MM.1S (cell line): ENCODE measurements at regions not wholly inside any gene's neighbourhood (a gene's known extent, or its start where the extent isn't known, plus 50 kb on each side); places are given as distances from the start of the nearest gene placed in this dataset.

ENCODE experiments used
- DNase-seq: peaks from one replicate; pipeline ENCODE4 v3.0.0-alpha.2; 2015
- H2AFZ ChIP-seq: fragments of 300-600 bp; sonication (generic); 2 replicates; pipeline ENCODE4 v1.6.0; 2016; ENCODE audit warnings: antibody characterized with exemption, low read length
- H3F3A ChIP-seq: fragments of 300-600 bp; sonication (generic); 2 replicates; pipeline ENCODE4 v1.6.1; 2016; ENCODE audit warnings: mild to moderate bottlenecking, antibody characterized with exemption, low read length, moderate library complexity, mixed read lengths; ENCODE audit not compliant: insufficient read depth
- H3K27ac ChIP-seq: fragments of 300-600 bp; sonication (generic); 2 replicates; pipeline ENCODE4 v1.5.1; 2016; ENCODE audit warnings: mild to moderate bottlenecking, low read length
- H3K27me3 ChIP-seq: fragments of 300-600 bp; sonication (generic); replicated peaks from 2 replicates; pipeline ENCODE4 v1.6.0; 2016; ENCODE audit warnings: low read length; ENCODE audit not compliant: insufficient read depth
- H3K36me3 ChIP-seq: fragments of 300-600 bp; sonication (generic); replicated peaks from 2 replicates; pipeline ENCODE4 v1.6.1; 2016; ENCODE audit warnings: mild to moderate bottlenecking, low read length, mixed read lengths; ENCODE audit not compliant: insufficient read depth
- H3K4me1 ChIP-seq: fragments of 300-600 bp; sonication (generic); 2 replicates; pipeline ENCODE4 v1.6.1; 2016; ENCODE audit warnings: low read length, mixed read lengths
- H3K4me2 ChIP-seq: fragments of 300-600 bp; sonication (generic); 2 replicates; pipeline ENCODE4 v1.6.0; 2016; ENCODE audit warnings: low read depth, low read length
- H3K4me3 ChIP-seq: fragments of 300-600 bp; sonication (generic); 2 replicates; pipeline ENCODE4 v1.5.1; 2016; ENCODE audit warnings: low read length, mixed read lengths
- H3K79me2 ChIP-seq: fragments of 300-600 bp; sonication (generic); 2 replicates; pipeline ENCODE4 v1.6.1; 2016; ENCODE audit warnings: mixed run types, low read length, mixed read lengths
- H3K9ac ChIP-seq: fragments of 300-600 bp; sonication (generic); 2 replicates; pipeline ENCODE4 v1.6.1; 2016; ENCODE audit warnings: low read length, mixed read lengths
- H3K9me2 ChIP-seq: fragments of 300-600 bp; sonication (generic); replicated peaks from 2 replicates; pipeline ENCODE4 v1.6.1; 2016; ENCODE audit warnings: mild to moderate bottlenecking, low read length, mixed read lengths; ENCODE audit not compliant: insufficient read depth
- H3K9me3 ChIP-seq: fragments of 300-600 bp; sonication (generic); replicated peaks from 2 replicates; pipeline ENCODE4 v1.6.1; 2016; ENCODE audit warnings: mild to moderate bottlenecking, low read length, mixed read lengths; ENCODE audit not compliant: insufficient read depth
- H4K20me1 ChIP-seq: fragments of 300-600 bp; sonication (generic); 2 replicates; pipeline ENCODE4 v1.6.1; 2016; ENCODE audit warnings: mild to moderate bottlenecking, low read length, moderate library complexity, mixed read lengths; ENCODE audit not compliant: insufficient read depth
- EZH2 ChIP-seq: fragments of 300-600 bp; sonication (generic); optimal IDR thresholded peaks from 2 replicates; pipeline ENCODE3; 2017; ENCODE audit warnings: low read depth, mild to moderate bottlenecking, antibody characterized with exemption, low read length, mixed read lengths
- EZH2phosphoT487 ChIP-seq: fragments of 300-600 bp; sonication (generic); IDR thresholded peaks from 2 replicates; pipeline ENCODE4 v1.6.1; 2018; ENCODE audit warnings: antibody characterized with exemption, low read length
- TF ChIP-seq, protein P1 (sequence below): fragments of 300-600 bp; sonication (generic); IDR thresholded peaks from 2 replicates; pipeline ENCODE4 v1.5.1; 2016; ENCODE audit warnings: antibody characterized with exemption, low read length, mixed read lengths

DNA sequence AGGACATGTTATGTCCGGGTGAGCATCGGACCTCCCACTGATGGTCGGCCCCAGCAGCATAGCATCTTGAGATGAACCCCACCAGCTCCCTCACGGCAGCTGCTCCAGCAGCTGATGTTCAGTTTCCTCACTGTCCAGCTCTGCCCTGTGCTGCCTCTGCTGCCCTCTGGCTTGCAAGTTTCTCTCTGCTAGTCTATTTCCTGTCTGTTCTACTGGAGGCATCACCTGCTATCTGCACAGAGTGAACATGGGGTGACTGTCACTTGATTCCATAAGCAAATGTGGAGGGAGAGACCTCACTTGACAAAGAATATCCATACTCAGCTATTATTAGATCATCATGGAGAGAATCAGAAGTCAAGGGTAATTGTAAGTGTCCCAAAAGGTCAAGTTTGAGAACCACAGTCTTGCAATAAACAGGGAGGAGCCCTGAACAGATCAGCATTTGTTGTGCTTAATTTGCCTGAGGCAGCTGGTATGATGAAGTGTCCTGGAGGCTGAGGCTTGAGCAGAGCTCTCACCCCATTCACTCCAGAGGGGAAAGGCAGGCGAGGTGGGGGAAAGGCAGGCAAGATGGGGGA is 702.8 kb downstream of the SEMA5A start:
- no peaks in the 10 kb centered on the region for H3K27me3 ChIP-seq
- H3K4me1 ChIP-seq = no peaks in the 10 kb centered on the region
- no peaks in the 10 kb centered on the region for H4K20me1 ChIP-seq
- H3K4me3 ChIP-seq = no peak overlapping the region
- no peak overlapping the region for H2AFZ ChIP-seq
- DNase-seq = no peak
- H3K36me3 ChIP-seq = no peaks in the 10 kb centered on the region
- H3K9me3 ChIP-seq = no peaks in the 10 kb centered on the region
- H3F3A ChIP-seq = no peaks in the 10 kb centered on the region
- H3K9ac ChIP-seq = no peak overlapping the region
- no peak overlapping the region for H3K27ac ChIP-seq
- TF ChIP-seq EZH2phosphoT487 (no peak), EZH2 (no peak)
- TF ChIP-seq, protein P1, sequence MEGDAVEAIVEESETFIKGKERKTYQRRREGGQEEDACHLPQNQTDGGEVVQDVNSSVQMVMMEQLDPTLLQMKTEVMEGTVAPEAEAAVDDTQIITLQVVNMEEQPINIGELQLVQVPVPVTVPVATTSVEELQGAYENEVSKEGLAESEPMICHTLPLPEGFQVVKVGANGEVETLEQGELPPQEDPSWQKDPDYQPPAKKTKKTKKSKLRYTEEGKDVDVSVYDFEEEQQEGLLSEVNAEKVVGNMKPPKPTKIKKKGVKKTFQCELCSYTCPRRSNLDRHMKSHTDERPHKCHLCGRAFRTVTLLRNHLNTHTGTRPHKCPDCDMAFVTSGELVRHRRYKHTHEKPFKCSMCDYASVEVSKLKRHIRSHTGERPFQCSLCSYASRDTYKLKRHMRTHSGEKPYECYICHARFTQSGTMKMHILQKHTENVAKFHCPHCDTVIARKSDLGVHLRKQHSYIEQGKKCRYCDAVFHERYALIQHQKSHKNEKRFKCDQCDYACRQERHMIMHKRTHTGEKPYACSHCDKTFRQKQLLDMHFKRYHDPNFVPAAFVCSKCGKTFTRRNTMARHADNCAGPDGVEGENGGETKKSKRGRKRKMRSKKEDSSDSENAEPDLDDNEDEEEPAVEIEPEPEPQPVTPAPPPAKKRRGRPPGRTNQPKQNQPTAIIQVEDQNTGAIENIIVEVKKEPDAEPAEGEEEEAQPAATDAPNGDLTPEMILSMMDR = no peak
- H3K79me2 ChIP-seq = no peaks in the 10 kb centered on the region
- no peak overlapping the region for H3K4me2 ChIP-seq
- no peaks in the 10 kb centered on the region for H3K9me2 ChIP-seq

DNA sequence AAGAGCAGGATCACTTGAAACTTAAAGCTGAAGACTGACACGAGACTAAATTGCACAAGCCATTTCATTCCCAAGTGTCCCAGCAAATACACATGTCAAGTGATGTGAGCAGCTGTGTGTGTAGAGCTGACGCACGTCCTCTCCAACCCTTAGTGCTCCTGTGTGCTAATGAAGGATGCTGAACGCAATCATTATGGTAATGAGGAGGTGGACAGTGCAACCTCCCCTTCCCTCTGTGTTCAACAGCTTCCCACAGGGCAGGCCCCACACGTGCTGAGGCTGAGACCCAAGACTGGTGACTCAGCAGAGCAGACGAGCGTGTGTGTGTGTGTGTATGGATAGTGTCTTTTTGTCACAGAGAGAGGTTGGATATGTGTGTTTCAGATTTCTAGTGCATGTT is 702.1 kb downstream of the SEMA5A start:
- Histone ChIP-seq H3K9me3 (no peaks in the 10 kb centered on the region), H3K36me3 (no peaks in the 10 kb centered on the region), H3K9ac (no peak overlapping the region), H2AFZ (no peak overlapping the region), H3F3A (no peaks in the 10 kb centered on the region), H3K4me3 (no peak overlapping the region), H3K27me3 (no peaks in the 10 kb centered on the region), H3K4me2 (no peak overlapping the region), H4K20me1 (no peaks in the 10 kb centered on the region), H3K27ac (no peak overlapping the region), H3K9me2 (no peaks in the 10 kb centered on the region), H3K79me2 (no peaks in the 10 kb centered on the region), H3K4me1 (no peaks in the 10 kb centered on the region)
- TF ChIP-seq EZH2 = no peak
- TF ChIP-seq, protein P1 = no peak
- TF ChIP-seq EZH2phosphoT487 = no peak
- DNase-seq = no peak

DNA sequence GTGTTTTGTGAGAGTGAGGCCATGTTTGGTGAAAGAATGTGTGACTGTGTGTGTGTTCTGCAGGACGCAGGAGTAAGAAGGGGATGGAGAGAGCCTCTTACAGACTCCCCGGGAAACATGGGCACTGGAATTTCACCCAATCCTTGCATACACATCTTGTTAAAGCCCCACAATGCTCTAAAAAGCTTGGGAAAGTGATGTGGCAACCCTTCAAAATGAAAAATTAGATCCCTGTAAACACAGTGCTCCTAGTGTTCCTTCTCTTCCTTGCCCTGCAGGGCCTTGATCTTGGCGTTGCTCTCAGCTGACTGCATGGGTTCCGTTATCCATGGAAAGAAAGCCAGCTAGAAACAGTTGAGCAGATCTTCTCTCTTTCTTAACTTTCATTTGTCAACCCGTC is 701.7 kb downstream of the SEMA5A start:
- H3K4me3 ChIP-seq = no peak overlapping the region
- H3K4me1 ChIP-seq = no peaks in the 10 kb centered on the region
- H3K9me3 ChIP-seq = no peaks in the 10 kb centered on the region
- H2AFZ ChIP-seq = no peak overlapping the region
- TF ChIP-seq, protein P1 = no peak
- no peak for TF ChIP-seq EZH2phosphoT487
- no peak for TF ChIP-seq EZH2
- no peaks in the 10 kb centered on the region for H3K9me2 ChIP-seq
- H3K79me2 ChIP-seq = no peaks in the 10 kb centered on the region
- H3K36me3 ChIP-seq = no peaks in the 10 kb centered on the region
- no peak overlapping the region for H3K4me2 ChIP-seq
- H3K27me3 ChIP-seq = no peaks in the 10 kb centered on the region
- H4K20me1 ChIP-seq = no peaks in the 10 kb centered on the region
- H3K27ac ChIP-seq = no peak overlapping the region
- no peak for DNase-seq
- H3K9ac ChIP-seq = no peak overlapping the region
- H3F3A ChIP-seq = no peaks in the 10 kb centered on the region
